ENCODE measurements at regions not wholly inside any gene's neighbourhood (a gene's known extent, or its start where the extent isn't known, plus 50 kb on each side); places are given as distances from the start of the nearest gene placed in this dataset.

GRCh38 chr2:35292199-35292598 lies 1063.4 kb upstream of the CRIM1 start:
- TF ChIP-seq CTCF (IDR thresholded peaks at IDR 0.05) (no peak), POLR2A (IDR thresholded peaks at IDR 0.05) (no peak)

All from uterus (tissue), 2 donors.